Endothelial cell of hepatic sinusoid (primary cell): ENCODE measurements at regions not wholly inside any gene's neighbourhood (a gene's known extent, or its start where the extent isn't known, plus 50 kb on each side); places are given as distances from the start of the nearest gene placed in this dataset.

Experiments
- in situ Hi-C: cut with HindIII; loops from 2 replicates; pipeline ENCODE4 v1.10.0; 2017; ENCODE audit warnings: low sequenced_read_pairs

GRCh38 chr16:59320657-59321056 lies 586.5 kb upstream of the GOT2 start:
- in situ Hi-C loops = no loop called here

DNA sequence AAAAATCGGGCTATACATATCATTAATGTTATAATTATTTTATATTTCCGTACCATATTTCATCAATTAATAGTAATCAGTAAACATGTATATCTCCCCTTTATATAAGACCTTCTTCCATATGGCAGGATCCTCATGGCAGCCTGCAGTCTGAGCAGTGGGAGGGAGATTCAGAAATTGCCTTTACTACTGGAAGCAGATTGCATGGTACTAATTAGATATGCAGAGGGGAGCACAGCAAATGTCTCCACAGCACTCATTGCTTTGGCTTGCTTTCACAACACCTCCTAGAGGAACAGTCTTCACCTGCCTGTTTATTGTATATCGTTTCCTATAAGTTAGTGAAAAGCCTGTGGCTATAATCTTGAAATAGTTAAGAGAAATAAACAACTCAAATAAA lies 585.8 kb upstream of the GOT2 start:
- in situ Hi-C loops = no loop called here

DNA sequence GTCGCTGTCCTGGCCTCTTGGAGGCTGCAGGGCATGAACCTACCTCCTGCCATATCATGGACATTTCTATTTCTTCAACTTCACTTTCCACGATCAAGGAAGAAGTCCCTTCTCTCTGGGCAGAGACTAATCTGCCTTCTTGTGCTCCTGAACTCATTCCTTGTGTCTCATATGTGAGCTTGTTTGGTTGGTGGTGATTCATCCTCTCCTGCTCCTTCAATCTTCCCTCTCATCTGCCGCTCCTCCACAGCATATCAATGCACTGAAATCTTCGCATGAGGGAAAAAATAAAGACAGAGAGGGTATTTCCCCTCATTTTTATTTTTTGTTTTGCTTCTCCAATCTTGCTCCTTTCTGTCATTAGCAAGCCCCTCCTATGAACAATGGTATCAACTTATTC lies 571.7 kb upstream of the GOT2 start:
- in situ Hi-C loops = no loop called here

- in situ Hi-C loops = no loop called here
These were observed 562.8 kb upstream of the GOT2 start for GRCh38 chr16:59296888-59297287.

DNA sequence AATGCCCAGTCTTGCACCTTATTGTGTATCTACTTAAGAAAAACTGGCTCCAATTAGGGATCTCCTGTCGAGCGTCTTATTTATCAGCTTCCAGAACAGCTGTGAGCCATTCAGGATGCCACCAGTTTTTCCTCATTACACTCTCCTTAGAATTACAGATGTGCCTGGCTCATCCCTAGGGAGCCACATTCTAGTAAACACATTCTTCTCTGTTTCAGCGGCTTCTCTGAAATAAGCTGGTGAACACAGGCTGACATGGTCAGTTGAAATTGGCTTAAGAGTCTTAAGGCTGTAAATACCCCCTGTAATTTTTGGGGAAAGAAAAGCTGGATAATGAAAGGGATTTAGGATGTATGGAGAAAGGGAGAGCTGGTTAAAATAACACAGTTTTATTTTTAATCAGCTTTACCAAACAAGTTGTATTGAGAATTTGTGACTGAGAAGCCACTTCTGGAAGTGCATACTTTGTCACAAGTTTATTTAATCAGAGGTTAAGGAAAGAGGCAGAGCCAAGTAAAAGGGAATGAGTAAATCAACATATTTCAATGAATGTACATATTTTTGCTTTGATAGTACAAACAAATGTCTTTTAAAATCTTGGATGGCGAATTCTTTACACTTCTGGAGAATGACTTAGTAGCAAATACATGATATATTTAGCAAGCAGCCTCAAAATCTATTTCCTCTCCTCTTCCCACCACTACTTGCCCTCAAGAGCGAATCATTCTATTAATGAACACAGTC lies 562.0 kb upstream of the GOT2 start:
- in situ Hi-C loops = no loop called here

DNA sequence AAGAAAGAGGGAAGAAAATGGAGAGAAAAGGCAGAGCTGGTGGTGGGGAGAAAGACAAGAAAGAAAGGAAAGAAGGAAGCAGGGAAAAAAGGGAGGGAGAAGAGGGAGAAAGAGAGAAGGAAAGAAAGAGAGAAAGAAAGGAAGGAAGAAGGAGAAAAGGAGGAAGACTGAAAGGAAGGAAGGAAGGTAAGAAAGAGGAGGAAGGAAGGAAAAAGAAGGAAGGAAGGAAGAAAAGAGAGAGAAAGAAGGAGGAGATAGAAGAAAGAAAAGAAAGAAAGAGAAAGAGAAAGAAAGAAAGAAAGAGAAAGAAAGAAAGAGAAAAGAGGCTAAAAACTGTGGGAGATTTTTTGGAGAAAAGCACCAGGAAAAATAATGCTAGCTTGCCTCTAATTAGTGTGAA lies 561.4 kb upstream of the GOT2 start:
- in situ Hi-C loops = no loop called here

DNA sequence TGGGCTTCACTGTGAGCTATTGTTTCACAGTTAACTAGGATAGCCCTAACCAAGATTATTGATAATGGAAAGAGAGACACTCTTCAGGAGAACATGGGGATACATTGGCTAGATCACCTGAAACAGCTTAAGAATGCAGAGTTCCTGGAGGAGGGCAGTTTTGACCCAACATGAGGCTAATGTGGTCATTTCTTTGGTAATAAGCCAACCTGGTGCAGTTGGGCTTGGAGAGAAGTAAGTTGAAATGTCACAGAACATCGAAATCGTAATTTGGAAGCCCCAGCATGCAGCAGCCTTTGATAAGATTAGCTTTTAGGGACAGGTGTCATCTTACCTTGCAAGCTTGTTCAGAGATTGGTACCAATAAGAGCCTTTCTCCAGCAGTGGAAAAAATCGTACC lies 556.6 kb upstream of the GOT2 start:
- in situ Hi-C loops = no loop called here

- in situ Hi-C loops = no loop called here
These were observed 555.0 kb upstream of the GOT2 start for GRCh38 chr16:59289151-59289550.

DNA sequence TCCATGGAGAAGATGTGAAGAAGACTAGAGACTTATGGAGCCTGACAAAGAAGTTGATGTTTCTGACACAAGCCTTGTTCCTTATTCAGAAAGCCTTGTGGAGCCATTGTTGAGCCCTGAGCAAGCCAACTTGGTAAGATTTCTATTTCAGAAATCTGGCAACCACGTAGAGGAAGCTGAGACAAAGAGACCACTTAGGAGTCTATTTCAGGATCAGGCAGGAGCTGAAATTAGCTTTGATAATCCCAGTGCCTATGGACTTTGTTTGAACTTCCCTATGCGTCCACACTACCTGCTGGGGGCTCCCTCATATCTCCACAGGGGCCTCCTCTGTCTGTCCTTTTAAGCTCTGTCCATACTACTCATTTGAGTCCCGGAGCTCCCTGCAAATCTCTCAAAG lies 540.0 kb upstream of the GOT2 start:
- in situ Hi-C loops = no loop called here

DNA sequence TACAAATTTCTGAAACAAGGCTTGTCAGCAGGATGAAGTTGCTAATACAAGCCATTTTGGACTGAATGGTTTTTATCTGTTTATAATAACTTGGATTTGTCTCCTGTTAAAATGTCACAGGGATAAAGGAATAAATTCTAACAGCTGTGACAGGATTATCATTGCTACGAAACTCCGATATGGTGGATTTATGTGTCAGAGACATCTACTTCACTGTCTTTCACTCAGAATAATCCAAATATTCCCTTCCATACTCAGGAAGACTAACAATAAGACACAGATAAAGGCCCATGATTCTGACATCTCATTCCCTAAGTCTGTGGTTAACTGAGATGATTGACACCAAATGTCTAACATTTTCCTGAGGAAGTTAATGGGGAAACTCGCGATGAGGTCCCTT lies 529.8 kb upstream of the GOT2 start:
- in situ Hi-C loops = no loop called here

- in situ Hi-C loops = no loop called here
These were observed 526.8 kb upstream of the GOT2 start for GRCh38 chr16:59260892-59261291.

DNA sequence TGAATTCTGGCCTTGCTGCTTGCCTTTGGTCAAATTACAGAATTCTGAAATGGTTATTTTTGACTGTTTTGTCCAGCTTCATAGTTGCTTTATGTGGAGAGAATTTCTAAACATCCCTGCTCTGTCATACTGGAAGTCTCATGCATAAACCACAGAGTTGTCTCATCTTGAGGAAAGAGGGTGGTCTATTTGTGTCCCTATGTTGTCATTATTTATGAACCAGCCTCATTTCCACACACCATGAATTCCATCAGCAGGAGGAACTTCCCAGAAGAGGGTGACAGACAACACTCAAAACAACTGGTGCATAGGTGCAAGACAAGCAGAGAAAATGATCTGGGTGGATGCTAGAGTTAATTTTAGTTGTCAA lies 525.8 kb upstream of the GOT2 start:
- in situ Hi-C loops = no loop called here

DNA sequence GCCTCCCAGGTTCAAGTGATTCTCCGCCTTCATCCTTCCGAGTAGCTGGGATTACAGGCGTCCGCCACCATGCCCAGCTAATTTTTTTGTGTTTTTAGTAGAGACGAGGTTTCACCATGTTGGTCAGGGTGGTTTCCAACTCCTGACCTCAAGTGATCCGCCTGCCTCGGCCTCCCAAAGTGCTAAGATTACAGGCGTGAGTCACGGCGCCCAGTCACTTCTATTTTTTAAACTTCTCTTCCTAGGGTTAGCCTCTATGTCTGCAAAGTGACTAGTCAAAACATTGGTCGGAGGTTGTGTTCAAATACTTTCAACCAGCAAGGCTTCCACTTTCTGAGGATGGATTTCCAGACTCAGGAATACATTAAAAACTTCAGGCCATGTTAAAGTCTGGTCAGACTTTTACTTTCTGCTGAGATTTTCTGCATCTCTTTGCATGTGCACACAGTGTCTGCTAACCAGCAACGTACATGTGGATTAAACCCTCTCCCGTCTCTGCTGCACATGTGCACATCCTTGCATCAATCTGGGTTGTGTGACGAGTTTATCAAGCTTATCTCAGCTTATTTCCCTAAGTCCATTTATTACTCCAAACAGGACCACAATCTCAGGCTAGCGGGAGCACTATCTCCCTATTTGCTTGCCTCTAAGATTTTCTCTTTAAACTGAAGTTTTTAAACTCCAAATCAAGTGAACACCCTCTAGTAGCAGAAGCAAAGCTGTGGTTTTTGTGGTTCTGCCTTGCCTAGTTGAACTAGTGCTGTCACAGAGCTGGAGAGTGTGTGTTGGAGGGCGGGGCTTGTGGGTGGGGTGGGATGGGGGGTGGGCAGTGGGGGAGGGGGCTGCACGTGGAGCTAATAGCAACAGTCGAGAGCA lies 525.2 kb upstream of the GOT2 start:
- in situ Hi-C loops = no loop called here

DNA sequence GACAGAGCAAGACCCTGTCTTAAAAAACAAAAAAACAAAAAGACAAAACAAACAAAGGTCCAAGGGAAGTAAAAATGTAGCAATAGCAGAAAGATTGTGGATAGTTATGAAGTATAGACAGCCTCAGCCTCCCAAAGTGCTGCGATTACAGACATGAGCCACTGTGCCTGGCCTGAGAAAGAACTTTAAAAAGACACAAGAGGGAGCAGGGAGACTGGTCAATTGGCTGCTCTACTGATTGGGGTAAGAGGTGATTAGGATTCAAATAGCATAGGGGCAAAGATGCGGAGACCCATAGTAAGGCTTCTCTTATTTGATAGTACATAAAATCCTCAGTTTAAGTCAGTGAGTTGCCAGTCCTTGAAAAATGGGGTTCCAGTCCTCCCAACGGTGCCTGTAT lies 518.2 kb upstream of the GOT2 start:
- in situ Hi-C loops = no loop called here

DNA sequence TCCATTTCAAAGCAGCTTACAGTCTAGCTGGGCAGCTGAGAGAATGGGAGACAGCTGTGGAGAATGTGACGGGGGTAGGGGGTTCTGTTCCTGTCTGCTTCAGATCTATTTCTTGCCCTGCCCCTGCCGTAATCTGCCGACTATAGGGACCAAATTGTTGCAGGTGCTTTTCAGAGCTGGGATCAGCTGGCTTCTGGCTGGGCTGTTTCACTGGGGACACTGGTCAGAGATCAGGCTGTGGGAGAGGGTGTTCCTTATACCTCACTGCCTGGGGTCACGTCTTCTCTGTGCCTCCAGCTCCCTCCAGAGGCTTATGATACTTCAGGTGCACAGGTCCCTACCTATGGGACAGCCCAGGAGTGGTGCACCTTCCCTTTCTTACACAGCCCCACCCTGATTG lies 514.9 kb upstream of the GOT2 start:
- in situ Hi-C loops = no loop called here

GRCh38 chr16:59242556-59242955 lies 508.4 kb upstream of the GOT2 start:
- in situ Hi-C loops = no loop called here

- in situ Hi-C loops = no loop called here
These were observed 504.1 kb upstream of the GOT2 start for GRCh38 chr16:59238246-59238645.

GRCh38 chr16:59236804-59237458 lies 502.8 kb upstream of the GOT2 start:
- in situ Hi-C loops = no loop called here

DNA sequence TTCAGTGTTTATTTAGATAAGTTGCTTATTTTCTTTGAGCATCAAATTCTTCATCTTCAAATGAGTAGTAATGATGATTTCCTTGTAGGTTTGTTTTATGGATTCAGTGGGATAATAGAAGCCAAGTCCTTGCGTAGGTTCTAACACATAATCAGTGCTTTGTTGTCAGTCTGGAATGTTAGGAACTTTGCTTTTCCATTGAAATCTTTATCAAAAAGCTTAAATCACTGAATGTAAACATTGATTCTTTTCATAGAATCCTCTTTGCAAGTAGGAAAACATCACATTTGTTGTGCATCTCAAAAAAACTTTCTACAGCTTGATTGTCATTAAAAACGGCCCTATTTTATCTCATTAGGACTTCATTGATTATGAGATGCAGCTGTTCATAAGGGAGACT lies 490.3 kb upstream of the GOT2 start:
- in situ Hi-C loops = no loop called here

GRCh38 chr16:59220011-59220410 lies 485.9 kb upstream of the GOT2 start:
- in situ Hi-C loops = no loop called here

GRCh38 chr16:59216291-59216690 lies 482.2 kb upstream of the GOT2 start:
- in situ Hi-C loops = no loop called here

DNA sequence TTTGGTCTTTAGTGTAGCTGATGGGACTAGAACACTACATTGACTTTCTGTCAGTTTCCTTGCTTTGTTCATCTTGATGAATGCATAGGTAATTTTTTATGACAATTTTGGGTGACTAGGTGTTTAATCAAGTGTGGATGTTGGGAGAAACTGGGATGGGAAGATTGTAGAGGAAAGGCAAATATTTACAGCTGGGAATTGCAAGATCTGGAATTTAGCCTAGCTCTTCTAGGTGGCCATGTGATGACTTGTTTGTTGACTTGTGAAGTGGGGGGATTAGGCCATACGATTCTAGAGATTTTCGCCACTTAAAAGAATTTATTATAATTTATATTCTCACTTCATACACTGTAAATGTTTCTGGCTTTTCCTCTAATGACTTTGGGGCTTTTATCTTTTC lies 480.3 kb upstream of the GOT2 start:
- in situ Hi-C loops = no loop called here
